NCI-H2081 treated with DMSO at 0.1 percent for 48 hours (cell line): ENCODE measurements at regions not wholly inside any gene's neighbourhood (a gene's known extent, or its start where the extent isn't known, plus 50 kb on each side); places are given as distances from the start of the nearest gene placed in this dataset.

ENCODE experiments used
- DNase-seq: peaks from one replicate; lab custom pipeline; 2025; lab: John Stamatoyannopoulos, UW

DNA sequence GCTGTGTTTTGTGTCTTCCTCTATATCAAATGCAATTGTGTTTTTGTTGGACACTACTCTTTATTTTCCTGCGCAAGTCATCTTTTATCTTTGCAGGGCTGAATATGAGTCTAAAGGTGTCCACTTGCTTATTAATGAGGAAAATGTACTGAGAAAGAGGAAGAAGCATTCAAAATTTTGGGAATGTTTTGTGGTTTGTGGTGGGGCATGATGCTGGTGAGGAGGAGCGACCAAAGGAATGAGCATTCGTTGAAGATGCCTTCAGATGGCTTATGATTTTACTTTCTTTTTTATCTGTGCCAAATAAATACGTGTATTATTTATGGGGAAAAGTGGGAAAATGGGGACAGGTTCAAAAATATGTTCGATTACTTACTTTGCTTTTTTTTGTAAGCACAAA lies 63.9 kb upstream of the SMIM21 start:
- no peak for DNase-seq

DNA sequence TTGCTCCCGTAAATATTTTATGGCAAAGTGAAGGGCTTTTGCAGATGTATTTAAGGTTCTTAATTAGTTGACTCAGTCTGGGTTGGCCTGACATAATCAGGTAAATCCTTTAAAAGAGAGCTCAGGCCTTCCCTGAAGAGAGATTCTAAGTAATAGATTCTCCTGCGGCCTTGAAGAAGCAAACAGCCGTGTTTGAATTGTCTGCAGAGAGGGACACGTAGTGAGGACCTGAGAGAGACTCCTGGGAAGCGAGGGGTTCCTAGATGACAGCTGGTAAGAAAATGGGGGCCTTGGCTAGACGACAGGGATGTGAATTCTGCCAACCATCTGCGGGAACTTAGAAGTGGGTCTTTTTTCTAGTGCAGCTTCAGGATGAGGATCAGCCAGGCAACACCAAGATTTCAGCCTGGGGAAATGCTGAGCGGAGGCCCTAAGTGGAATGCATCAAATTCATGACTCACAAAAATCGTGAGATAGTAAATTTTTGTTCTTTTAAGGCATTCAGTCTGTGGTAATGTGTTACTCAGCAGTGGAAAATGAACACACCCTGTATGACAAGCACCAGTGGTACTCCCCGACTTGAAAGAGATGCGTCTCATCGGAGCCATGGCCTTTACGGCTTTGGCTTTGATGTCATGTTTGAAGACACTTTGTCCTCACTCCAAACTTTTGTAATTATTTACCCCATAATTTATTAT lies 62.1 kb upstream of the SMIM21 start:
- DNase-seq = no peak

DNA sequence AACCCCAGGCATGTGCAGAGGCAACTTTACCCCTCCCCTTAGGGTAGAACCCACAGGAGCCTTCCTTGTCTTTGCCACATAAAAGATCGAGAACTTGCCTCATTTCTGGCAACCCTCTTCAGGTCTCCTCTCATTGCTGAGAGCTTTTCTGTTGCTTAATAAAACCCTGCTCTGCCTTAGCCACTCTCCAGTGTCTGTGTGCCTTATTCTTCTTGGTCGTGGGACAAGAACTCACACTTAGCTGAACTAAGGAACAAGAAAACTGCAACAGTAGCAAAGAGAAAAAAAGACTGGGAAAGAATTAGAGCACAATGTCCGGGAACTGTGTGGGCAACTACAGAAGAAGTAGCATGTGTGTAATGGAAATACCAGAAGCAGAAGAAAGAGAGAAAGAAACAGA lies 56.2 kb upstream of the SMIM21 start:
- DNase-seq = no peak

DNA sequence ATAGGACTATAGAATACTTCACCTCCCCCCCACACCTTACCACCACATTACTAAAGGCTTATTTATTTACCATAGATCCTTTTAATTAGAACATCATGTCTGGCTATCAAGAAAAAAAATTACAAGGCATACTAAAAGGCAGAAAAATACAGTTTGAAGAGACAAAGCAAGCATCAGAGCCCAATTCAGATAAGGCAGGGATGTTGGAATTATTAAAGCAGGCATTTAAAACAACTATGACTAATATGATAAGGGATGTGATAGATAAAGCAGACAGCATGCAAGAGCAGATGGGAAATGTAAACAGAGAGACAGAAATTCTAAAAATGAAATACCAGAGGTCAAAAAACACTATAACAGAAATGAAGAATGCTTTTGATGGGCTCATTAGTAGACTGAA lies 55.4 kb upstream of the SMIM21 start:
- no peak for DNase-seq

DNA sequence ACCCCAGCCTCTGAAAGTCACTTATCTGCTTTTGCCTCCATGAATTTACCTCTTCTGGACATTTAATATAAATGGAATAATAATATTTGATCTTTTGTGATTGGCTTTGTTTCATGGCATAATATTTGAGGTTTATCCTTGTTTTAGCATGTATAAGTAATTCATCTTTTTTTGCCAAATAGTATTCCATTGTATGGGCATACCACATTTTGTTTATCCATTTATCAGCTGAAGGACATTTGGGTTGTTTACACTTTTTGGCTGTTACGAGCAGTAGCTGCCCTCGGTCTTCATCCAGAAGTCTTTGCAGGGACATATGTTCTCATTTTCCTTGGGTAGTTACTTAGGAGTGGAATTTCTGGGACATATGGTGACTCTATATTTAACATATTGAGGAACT lies 53.0 kb upstream of the SMIM21 start:
- DNase-seq = no peak

DNA sequence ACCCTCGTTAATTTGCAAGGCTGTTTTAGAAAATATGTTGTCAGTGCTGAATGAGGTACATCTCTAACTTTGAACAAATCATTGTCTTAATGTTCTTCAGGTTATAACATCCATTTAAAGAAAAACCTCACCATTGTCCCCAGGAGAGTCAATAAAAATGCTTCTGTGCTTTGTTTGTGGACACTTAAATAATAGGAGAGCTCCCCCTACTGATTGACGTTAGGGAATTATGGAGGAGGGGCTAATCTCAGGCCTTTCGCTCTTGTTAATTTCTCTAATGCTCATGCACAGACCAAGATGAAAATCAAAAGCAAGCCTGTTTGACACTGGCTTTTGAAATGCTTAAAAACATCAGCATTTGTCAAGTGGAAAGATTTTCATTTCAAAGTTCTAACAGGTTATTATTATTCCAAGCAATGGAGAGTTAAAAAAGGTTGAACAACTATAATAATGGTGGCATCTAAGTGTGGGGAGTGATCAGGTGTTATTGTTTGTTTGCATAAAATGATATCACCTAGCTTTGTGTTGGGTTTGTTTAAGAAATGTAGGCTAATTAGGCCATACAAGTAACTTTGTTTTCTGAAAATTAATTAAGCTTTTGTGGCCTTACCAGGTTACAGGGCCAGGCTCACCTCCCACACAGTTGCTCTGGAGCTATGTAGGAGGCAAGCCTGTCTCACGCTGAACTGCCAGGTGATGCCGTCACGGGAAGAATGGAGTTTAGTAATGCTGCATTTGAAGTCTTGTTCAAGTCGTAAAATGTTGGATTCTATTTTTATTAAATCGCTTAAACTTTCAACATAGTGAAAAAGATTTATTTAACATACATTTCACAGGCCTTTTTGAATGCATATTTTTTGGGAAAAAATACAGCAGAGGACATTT lies 51.7 kb upstream of the SMIM21 start:
- DNase-seq = peak; percentile 46

DNA sequence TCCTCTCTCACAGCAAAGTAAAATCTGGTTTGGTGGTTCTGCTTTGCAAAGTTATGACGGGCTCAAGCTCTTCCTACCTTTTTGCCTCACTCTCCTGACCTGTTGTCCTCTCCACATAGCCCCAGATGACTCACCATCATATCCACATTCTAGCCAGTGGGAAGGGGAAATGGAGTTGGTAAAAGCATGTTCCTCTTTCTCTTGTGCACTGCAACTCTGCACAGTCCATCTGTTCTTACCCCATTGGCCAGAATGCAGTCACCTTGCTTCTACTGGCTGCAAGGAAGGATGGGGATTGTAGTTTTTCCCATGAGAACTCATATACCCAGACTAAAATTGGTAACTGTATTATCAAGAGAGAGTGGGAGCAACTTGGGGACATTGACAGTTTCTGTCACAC lies 50.4 kb upstream of the SMIM21 start:
- no peak for DNase-seq
